ENCODE measurements at regions not wholly inside any gene's neighbourhood (a gene's known extent, or its start where the extent isn't known, plus 50 kb on each side); places are given as distances from the start of the nearest gene placed in this dataset.

DNA sequence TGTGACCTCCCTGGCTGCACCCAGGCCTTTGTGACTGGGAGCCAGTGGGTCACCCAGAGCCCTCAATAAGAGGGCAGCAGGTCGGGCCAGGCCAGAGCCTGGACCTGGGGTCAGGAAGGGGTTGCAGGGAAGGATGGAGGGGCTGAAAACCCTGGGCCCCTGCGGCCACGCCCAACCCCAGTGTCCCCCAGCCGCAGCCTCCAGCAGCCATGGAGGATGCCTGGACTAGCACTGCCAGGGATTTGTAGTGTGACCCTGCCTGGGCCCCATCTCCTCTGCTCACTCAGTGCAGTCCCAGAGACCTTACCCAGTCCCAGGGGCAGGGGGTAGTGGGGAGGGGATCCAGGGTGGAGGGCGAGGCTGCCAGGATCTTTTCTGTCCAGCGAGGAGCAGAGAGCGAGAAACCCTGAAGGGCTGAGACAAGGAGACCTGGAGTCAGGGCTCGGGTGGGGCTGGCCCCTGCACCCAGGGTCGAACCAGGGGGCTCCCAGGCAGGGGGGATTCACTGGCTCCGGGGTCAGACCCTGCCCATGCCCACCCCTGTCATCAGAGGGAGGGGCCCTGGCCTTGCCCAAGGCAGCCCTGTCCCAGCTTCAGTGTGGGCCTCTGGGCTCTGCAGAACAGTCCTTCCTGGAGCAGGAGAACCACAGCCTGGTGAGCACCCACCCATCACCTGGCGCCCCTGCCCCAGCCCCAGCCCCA lies 187.5 kb downstream of the IGLL1 start:
- TF ChIP-seq, protein P1, sequence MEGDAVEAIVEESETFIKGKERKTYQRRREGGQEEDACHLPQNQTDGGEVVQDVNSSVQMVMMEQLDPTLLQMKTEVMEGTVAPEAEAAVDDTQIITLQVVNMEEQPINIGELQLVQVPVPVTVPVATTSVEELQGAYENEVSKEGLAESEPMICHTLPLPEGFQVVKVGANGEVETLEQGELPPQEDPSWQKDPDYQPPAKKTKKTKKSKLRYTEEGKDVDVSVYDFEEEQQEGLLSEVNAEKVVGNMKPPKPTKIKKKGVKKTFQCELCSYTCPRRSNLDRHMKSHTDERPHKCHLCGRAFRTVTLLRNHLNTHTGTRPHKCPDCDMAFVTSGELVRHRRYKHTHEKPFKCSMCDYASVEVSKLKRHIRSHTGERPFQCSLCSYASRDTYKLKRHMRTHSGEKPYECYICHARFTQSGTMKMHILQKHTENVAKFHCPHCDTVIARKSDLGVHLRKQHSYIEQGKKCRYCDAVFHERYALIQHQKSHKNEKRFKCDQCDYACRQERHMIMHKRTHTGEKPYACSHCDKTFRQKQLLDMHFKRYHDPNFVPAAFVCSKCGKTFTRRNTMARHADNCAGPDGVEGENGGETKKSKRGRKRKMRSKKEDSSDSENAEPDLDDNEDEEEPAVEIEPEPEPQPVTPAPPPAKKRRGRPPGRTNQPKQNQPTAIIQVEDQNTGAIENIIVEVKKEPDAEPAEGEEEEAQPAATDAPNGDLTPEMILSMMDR (IDR thresholded peaks at IDR 0.05; ENCODE audit: low read length) = no peak
- TF ChIP-seq EZH2 (optimal IDR thresholded peaks at IDR 0.05; ENCODE audit: low read depth, low read length) = no peak
